SK-N-SH (cell line): ENCODE measurements at regions not wholly inside any gene's neighbourhood (a gene's known extent, or its start where the extent isn't known, plus 50 kb on each side); places are given as distances from the start of the nearest gene placed in this dataset.

Experiments
- CTCF ChIA-PET: fragments of 300-600, 350-600 bp; formaldehyde crosslinking; extraction: SDS; loops from one replicate; lab custom pipeline; 2021; lab: Yijun Ruan, JAX
- POLR2A ChIA-PET: fragments of 350-600 bp; sonication (Branson Sonifier 250); formaldehyde crosslinking; extraction: SDS; loops from one replicate; lab custom pipeline; 2020; ENCODE audit warnings: antibody characterized with exemption, inconsistent platforms; lab: Yijun Ruan, JAX
- DNase-seq: peaks from one replicate; pipeline ENCODE4 v3.0.0; 2012
- H2AFZ ChIP-seq: fragments of 200-600 bp; sonication (generic); 2 replicates; pipeline ENCODE4 v1.8.1; 2016; ENCODE audit warnings: antibody characterized with exemption, mild to moderate bottlenecking, low read depth
- H3F3A ChIP-seq: fragments of 200-600 bp; sonication (generic); replicated peaks from 2 replicates; pipeline ENCODE3; 2016; ENCODE audit warnings: antibody characterized with exemption, mild to moderate bottlenecking; ENCODE audit not compliant: insufficient read depth
- H3K27ac ChIP-seq, 2 experiments: fragments of 200-500 bp in 1 of 2; fragments of 200-600 bp in 1 of 2; sonication (Bioruptor generic) in 1 of 2; sonication (generic), shearing (Covaris generic) in 1 of 2; 2 replicates each; pipeline versions ENCODE4 v1.5.1 to v1.6.1; 2014 to 2016; ENCODE audit warnings: low read depth in 2 of 2, inconsistent platforms in 1 of 2, low read length in 1 of 2, mild to moderate bottlenecking in 1 of 2, mixed read lengths in 1 of 2
- H3K27me3 ChIP-seq: fragments of 200-600 bp; sonication (generic), shearing (Covaris generic); 2 replicates; pipeline ENCODE4 v1.6.1; 2016; ENCODE audit warnings: mixed run types; ENCODE audit not compliant: insufficient read depth
- H3K36me3 ChIP-seq, 2 experiments: fragments of 200-500 bp in 1 of 2; fragments of 200-600 bp in 1 of 2; sonication (Bioruptor generic) in 1 of 2; sonication (generic) in 1 of 2; replicated peaks in 1 of 2; 2 replicates each; pipeline versions ENCODE3 to v1.5.1; 2014 to 2016; ENCODE audit warnings: low read length in 1 of 2, mild to moderate bottlenecking in 1 of 2; ENCODE audit not compliant: insufficient read depth in 2 of 2, control insufficient read depth in 1 of 2
- H3K4me1 ChIP-seq, 2 experiments: fragments of 200-500 bp in 1 of 2; fragments of 200-600 bp in 1 of 2; sonication (Bioruptor generic) in 1 of 2; sonication (generic), shearing (Covaris generic) in 1 of 2; 2 replicates each; pipeline versions ENCODE4 v1.5.1 to v1.6.1; 2014 to 2016; ENCODE audit warnings: low read depth in 1 of 2, low read length in 1 of 2, mixed run types in 1 of 2; ENCODE audit not compliant: insufficient read depth in 2 of 2, control insufficient read depth in 1 of 2
- H3K4me2 ChIP-seq: fragments of 200-600 bp; sonication (generic), shearing (Covaris generic); 2 replicates; pipeline ENCODE4 v1.6.1; 2017; ENCODE audit warnings: mixed run types
- H3K4me3 ChIP-seq, 2 experiments: fragments of 200-500 bp in 1 of 2; fragments of 200-600 bp in 1 of 2; sonication (Bioruptor generic) in 1 of 2; sonication (generic), shearing (Covaris generic) in 1 of 2; 2 replicates each; pipeline versions ENCODE4 v1.5.1 to v1.8.1; 2014 to 2016; ENCODE audit warnings: low read depth in 2 of 2, inconsistent platforms in 1 of 2, low read length in 1 of 2, mild to moderate bottlenecking in 1 of 2, mixed read lengths in 1 of 2, moderate library complexity in 1 of 2
- H3K79me2 ChIP-seq: fragments of 200-600 bp; sonication (generic); 2 replicates; pipeline ENCODE4 v1.8.1; 2017; ENCODE audit warnings: mild to moderate bottlenecking; ENCODE audit not compliant: insufficient read depth
- H3K9ac ChIP-seq: fragments of 200-600 bp; sonication (generic); 2 replicates; pipeline ENCODE4 v1.6.1; 2017; ENCODE audit warnings: mixed run types
- H3K9me2 ChIP-seq: fragments of 200-600 bp; sonication (generic); 2 replicates; pipeline ENCODE4 v1.6.1; 2017; ENCODE audit warnings: mixed run types
- H3K9me3 ChIP-seq: fragments of 200-600 bp; sonication (generic); 2 replicates; pipeline ENCODE4 v1.6.1; 2017; ENCODE audit warnings: mixed run types, mild to moderate bottlenecking, moderate library complexity
- H4K20me1 ChIP-seq: fragments of 200-600 bp; sonication (generic); 2 replicates; pipeline ENCODE4 v1.6.1; 2017; ENCODE audit warnings: mild to moderate bottlenecking, mixed run types; ENCODE audit not compliant: insufficient read depth
- CHD2 ChIP-seq: fragments of 150-350 bp; IDR thresholded peaks from 2 replicates; pipeline ENCODE4 v1.6.1; 2018; ENCODE audit warnings: low read length; ENCODE audit not compliant: partially characterized antibody
- CTCF ChIP-seq: fragments of 200-600 bp; sonication (generic); IDR thresholded peaks from 2 replicates; pipeline ENCODE4 v1.6.1; 2017; ENCODE audit warnings: antibody characterized with exemption, mild to moderate bottlenecking, moderate library complexity
- EP300 ChIP-seq, 2 experiments: IDR thresholded peaks; 2 replicates each; pipeline versions ENCODE4 v1.4.0 to v1.6.1; 2012; ENCODE audit warnings: borderline replicate concordance in 1 of 2, low read depth in 1 of 2, low read length in 1 of 2
- FOXJ3 ChIP-seq: sonication (generic); formaldehyde crosslinking; IDR thresholded peaks from 2 replicates; pipeline ENCODE4 v1.5.1; 2020; ENCODE audit warnings: mild to moderate bottlenecking, missing genetic modification reagents
- GATA2 ChIP-seq: sonication (generic); formaldehyde crosslinking; IDR thresholded peaks from 2 replicates; pipeline ENCODE4 v1.5.0; 2020; ENCODE audit warnings: mild to moderate bottlenecking, missing genetic modification reagents
- MAX ChIP-seq: IDR thresholded peaks from 2 replicates; pipeline ENCODE4 v1.4.0; 2012; ENCODE audit warnings: low read depth
- MEF2A ChIP-seq: IDR thresholded peaks from 2 replicates; pipeline ENCODE4 v1.4.0; 2012; ENCODE audit warnings: low read depth, borderline replicate concordance
- NRF1 ChIP-seq: IDR thresholded peaks from 2 replicates; pipeline ENCODE4 v1.6.1; 2012; ENCODE audit warnings: low read depth, mild to moderate bottlenecking, low read length
- PBX3 ChIP-seq: IDR thresholded peaks from 2 replicates; pipeline ENCODE4; 2012
- RAD21 ChIP-seq: IDR thresholded peaks from 2 replicates; pipeline ENCODE4 v1.6.1; 2012; ENCODE audit warnings: mild to moderate bottlenecking, low read length
- RCOR1 ChIP-seq: fragments of 150-350 bp; IDR thresholded peaks from 2 replicates; pipeline ENCODE4 v1.6.1; 2017; ENCODE audit warnings: antibody characterized with exemption, low read length
- REST ChIP-seq: IDR thresholded peaks from 2 replicates; pipeline ENCODE4 v1.6.1; 2012; ENCODE audit warnings: mild to moderate bottlenecking, low read depth, low read length, moderate library complexity
- SMC3 ChIP-seq: IDR thresholded peaks from 2 replicates; pipeline ENCODE4 v1.6.1; 2012; ENCODE audit warnings: low read depth, low read length, improper control_type of control experiment
- TCF12 ChIP-seq: IDR thresholded peaks from 2 replicates; pipeline ENCODE4 v1.4.0; 2012
- USF2 ChIP-seq: fragments of 150-350 bp; IDR thresholded peaks from 2 replicates; pipeline ENCODE4 v1.6.1; 2017; ENCODE audit warnings: antibody characterized with exemption, low read length, low read depth, borderline replicate concordance
- ZBTB33 ChIP-seq: IDR thresholded peaks from 2 replicates; pipeline ENCODE4 v1.4.0; 2012; ENCODE audit warnings: low read depth, borderline replicate concordance
- WGBS: methylation state at CpG from one replicate; pipeline ENCODE4 v1.1.6; 2017; ENCODE audit warnings: low lambda C conversion rate; 5-methylcytosine and 5-hydroxymethylcytosine counted together

GRCh38 chr7:136210079-136210478 lies 232.9 kb upstream of the MTPN start:
- Histone ChIP-seq H3K36me3 (no peaks in the 10 kb centered on the region), H3F3A (no peaks in the 10 kb centered on the region), H3K27ac (no peak overlapping the region), H4K20me1 (no peaks in the 10 kb centered on the region), H3K9ac (no peak overlapping the region), H2AFZ (no peak overlapping the region), H3K4me2 (no peak overlapping the region), H3K4me1 (no peaks in the 10 kb centered on the region; a peak in 1 of 4 replicates), H3K9me2 (no peaks in the 10 kb centered on the region), H3K4me3 (no peak overlapping the region), H3K27me3 (no peaks in the 10 kb centered on the region), H3K9me3 (no peaks in the 10 kb centered on the region), H3K79me2 (no peaks in the 10 kb centered on the region)
- no peak for DNase-seq
- TF ChIP-seq MAX, result no peak
- no peak for TF ChIP-seq USF2
- no peak for TF ChIP-seq RCOR1
- TF ChIP-seq RAD21, result no peak
- no peak for TF ChIP-seq CTCF
- no peak for TF ChIP-seq FOXJ3
- no peak for TF ChIP-seq GATA2 (CRISPR knock-in tag)
- no peak for TF ChIP-seq SMC3
- CTCF ChIA-PET, result no interaction called here
- POLR2A ChIA-PET, result no interaction called here

- no peaks in the 10 kb centered on the region for H3K9me3 ChIP-seq
- no peak for DNase-seq
- no peak overlapping the region for H3K4me2 ChIP-seq
- CTCF ChIA-PET, result interaction anchor here (1.1 to 1.3 kb wide), 2 partner anchors 15 to 390 kb away, joined by 3 read pairs; no protein-coding TSS in a partner anchor
- H3K4me1 ChIP-seq, result no peaks in the 10 kb centered on the region
- no peak overlapping the region for H3K4me3 ChIP-seq
- no peaks in the 10 kb centered on the region for H3K9me2 ChIP-seq
- H3K9ac ChIP-seq, result no peak overlapping the region
- no peaks in the 10 kb centered on the region for H3K36me3 ChIP-seq
- H3F3A ChIP-seq, result no peaks in the 10 kb centered on the region
- no peaks in the 10 kb centered on the region for H4K20me1 ChIP-seq
- no peaks in the 10 kb centered on the region for H3K27me3 ChIP-seq
- no peak overlapping the region for H3K27ac ChIP-seq
- WGBS, result 10% methylated on average over 1 of the region's 1 CpG
- H3K79me2 ChIP-seq, result no peaks in the 10 kb centered on the region
- H2AFZ ChIP-seq, result no peak overlapping the region
- POLR2A ChIA-PET, result no interaction called here
- no peak for TF ChIP-seq EP300 (IDR thresholded peaks at IDR 0.05; ENCODE audit: borderline replicate concordance in 1 of 2, low read depth in 1 of 2, low read length in 1 of 2)
- no peak for TF ChIP-seq REST
- no peak for TF ChIP-seq MEF2A
- no peak for TF ChIP-seq RCOR1
- TF ChIP-seq CTCF, result no peak
- no peak for TF ChIP-seq TCF12
- no peak for TF ChIP-seq ZBTB33
- TF ChIP-seq NRF1, result no peak
- TF ChIP-seq CHD2, result no peak
- TF ChIP-seq PBX3, result no peak
These were observed 228.8 kb upstream of the MTPN start for GRCh38 chr7:136205956-136206355.
